ENCODE measurements at regions not wholly inside any gene's neighbourhood (a gene's known extent, or its start where the extent isn't known, plus 50 kb on each side); places are given as distances from the start of the nearest gene placed in this dataset.

DNA sequence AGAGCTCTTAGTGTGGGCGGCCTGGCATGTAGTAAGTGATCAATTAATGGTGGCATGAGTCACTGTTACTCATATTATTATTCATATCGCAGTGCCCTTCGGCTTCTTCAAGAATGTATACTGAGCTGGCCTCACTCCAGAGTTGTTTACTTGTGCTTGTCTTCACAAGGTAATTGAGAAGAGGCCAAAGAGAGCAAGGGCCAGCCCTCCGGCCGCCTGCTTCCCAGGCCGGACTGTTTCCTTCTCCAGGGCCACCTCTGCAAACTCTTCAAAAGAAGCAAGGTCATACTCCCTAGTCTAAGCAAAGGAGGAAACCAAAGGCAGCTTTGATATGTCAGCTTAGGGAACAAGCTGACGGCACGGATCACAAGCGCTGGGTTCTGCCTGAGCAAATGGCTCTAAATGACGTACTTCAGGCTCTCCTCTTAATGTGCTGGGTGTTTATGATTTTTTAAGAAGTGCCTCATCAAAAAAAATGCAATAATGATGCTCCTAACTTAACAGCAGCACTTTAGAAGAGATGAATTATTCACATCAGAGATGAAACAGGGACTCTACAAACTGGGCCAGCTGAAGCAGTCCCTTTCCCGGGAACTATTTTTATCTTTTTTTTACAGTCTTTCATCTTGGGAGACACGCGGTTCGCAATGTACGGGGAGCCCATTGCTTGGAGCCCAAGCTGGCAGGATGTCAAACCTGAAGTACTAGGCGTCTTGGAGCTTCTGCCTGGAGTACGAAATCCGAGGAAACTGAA lies 65.6 kb upstream of the DLK1 start:
- TF ChIP-seq, protein P1, sequence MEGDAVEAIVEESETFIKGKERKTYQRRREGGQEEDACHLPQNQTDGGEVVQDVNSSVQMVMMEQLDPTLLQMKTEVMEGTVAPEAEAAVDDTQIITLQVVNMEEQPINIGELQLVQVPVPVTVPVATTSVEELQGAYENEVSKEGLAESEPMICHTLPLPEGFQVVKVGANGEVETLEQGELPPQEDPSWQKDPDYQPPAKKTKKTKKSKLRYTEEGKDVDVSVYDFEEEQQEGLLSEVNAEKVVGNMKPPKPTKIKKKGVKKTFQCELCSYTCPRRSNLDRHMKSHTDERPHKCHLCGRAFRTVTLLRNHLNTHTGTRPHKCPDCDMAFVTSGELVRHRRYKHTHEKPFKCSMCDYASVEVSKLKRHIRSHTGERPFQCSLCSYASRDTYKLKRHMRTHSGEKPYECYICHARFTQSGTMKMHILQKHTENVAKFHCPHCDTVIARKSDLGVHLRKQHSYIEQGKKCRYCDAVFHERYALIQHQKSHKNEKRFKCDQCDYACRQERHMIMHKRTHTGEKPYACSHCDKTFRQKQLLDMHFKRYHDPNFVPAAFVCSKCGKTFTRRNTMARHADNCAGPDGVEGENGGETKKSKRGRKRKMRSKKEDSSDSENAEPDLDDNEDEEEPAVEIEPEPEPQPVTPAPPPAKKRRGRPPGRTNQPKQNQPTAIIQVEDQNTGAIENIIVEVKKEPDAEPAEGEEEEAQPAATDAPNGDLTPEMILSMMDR (IDR thresholded peaks at IDR 0.05) = no peak
- no peak for TF ChIP-seq POLR2A (IDR thresholded peaks at IDR 0.05)
